ENCODE measurements at regions not wholly inside any gene's neighbourhood (a gene's known extent, or its start where the extent isn't known, plus 50 kb on each side); places are given as distances from the start of the nearest gene placed in this dataset.

DNA sequence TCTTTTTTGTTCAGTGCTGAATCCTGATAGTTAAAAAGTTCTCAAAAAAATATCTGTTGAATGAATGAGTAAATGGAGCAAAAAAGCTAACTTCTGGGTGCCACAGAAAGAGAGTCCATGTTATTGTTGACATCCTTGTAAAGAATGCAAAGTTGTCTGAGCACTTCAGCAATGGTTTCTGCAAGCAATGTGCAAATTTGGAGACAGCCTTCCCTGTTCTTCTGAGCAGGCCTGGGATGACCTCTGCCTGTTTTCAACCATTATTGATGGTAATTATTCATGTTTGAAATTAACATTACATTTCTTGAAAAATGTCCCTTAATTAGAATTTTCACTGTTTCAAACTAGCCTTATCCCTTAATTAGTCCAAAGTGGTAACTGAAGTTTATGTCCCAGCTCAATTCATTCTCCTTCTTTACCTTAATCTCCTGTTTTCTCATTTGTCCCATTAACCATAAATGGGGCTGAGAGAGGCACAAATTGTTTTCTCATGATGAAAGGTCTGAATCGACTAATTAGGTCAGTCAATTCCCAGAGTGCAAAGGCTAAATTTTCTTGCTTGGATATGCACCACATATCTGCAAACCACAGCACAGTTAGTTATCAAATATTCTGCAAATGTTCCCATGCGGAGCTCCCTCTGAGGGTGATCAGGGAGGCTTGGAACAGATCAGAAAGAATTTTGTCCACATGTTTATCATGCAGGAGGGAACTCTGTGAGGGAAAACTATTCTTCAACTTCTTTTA, 139.4 kb upstream of the KRR1 start:
- DNase-seq (ENCODE audit: low read depth in 1 of 2, low spot score in 1 of 2), result no peak
- H3K27me3 ChIP-seq (ENCODE audit: insufficient read depth, poor library complexity, severe bottlenecking), result no peaks in the 10 kb centered on the region
- TF ChIP-seq REST (IDR thresholded peaks at IDR 0.05; ENCODE audit: insufficient replicate concordance, low read depth) (no peak), GABPA (IDR thresholded peaks at IDR 0.05; ENCODE audit: low read depth) (no peak), POLR2AphosphoS5 (IDR thresholded peaks at IDR 0.05; ENCODE audit: low read depth) (no peak)
- H3K27ac ChIP-seq (replicated peaks), result no peak overlapping the region
- H3K4me3 ChIP-seq (replicated peaks; ENCODE audit: insufficient read depth, low read length), result no peak overlapping the region

DNA sequence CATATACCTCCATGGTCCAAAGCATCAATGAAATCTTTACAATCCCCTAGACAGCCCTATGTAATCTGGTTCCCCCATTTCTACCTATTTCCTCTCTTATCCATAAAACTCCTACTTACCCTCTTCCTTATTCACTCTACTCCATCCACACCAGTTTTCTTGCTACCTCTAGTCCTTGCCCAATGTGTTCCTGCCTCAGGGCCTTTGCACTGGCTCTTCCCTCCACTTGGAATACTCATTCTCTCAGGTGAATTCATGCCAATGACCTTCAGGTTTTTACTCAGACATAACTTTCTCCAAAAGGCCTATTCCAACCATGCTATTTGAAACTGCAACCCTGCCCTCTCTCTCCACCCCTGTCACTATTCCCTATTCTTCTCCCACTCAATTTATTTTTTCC, 138.7 kb upstream of the KRR1 start:
- Histone ChIP-seq H3K4me3 (replicated peaks; ENCODE audit: insufficient read depth, low read length) (no peak overlapping the region), H3K27ac (replicated peaks) (no peak overlapping the region), H3K27me3 (ENCODE audit: insufficient read depth, poor library complexity, severe bottlenecking) (no peaks in the 10 kb centered on the region)
- TF ChIP-seq CTCF (IDR thresholded peaks at IDR 0.05; ENCODE audit: insufficient read depth, low read length), result no peak
- no peak for TF ChIP-seq REST (IDR thresholded peaks at IDR 0.05; ENCODE audit: insufficient replicate concordance, low read depth)
- no peak for TF ChIP-seq SPI1 (IDR thresholded peaks at IDR 0.05; ENCODE audit: borderline replicate concordance, low read depth)
- TF ChIP-seq GABPA (IDR thresholded peaks at IDR 0.05; ENCODE audit: low read depth), result no peak
- TF ChIP-seq POLR2AphosphoS5 (IDR thresholded peaks at IDR 0.05; ENCODE audit: low read depth), result no peak
- DNase-seq (ENCODE audit: low read depth in 1 of 2, low spot score in 1 of 2), result no peak

- no peak overlapping the region for H3K4me3 ChIP-seq (replicated peaks; ENCODE audit: insufficient read depth, low read length)
- no peak overlapping the region for H3K27ac ChIP-seq (replicated peaks)
- no peak for DNase-seq (ENCODE audit: low read depth in 1 of 2, low spot score in 1 of 2)
- no peak for TF ChIP-seq REST (IDR thresholded peaks at IDR 0.05; ENCODE audit: insufficient replicate concordance, low read depth)
- TF ChIP-seq POLR2AphosphoS5 (IDR thresholded peaks at IDR 0.05; ENCODE audit: low read depth), result no peak
- no peak for TF ChIP-seq SPI1 (IDR thresholded peaks at IDR 0.05; ENCODE audit: borderline replicate concordance, low read depth)
- TF ChIP-seq GABPA (IDR thresholded peaks at IDR 0.05; ENCODE audit: low read depth), result no peak
- no peak for TF ChIP-seq CTCF (IDR thresholded peaks at IDR 0.05; ENCODE audit: insufficient read depth, low read length)
- H3K27me3 ChIP-seq (ENCODE audit: insufficient read depth, poor library complexity, severe bottlenecking), result no peaks in the 10 kb centered on the region
Measured at GRCh38 chr12:75648856-75649255, 137.4 kb upstream of the KRR1 start.
